NB4 (cell line): ENCODE measurements at regions not wholly inside any gene's neighbourhood (a gene's known extent, or its start where the extent isn't known, plus 50 kb on each side); places are given as distances from the start of the nearest gene placed in this dataset.

ENCODE experiments used
- CTCF ChIP-seq: IDR thresholded peaks from one replicate; pipeline ENCODE4 v1.5.1; 2012; ENCODE audit warnings: low read depth, low read length
- POLR2A ChIP-seq: IDR thresholded peaks from 2 replicates; pipeline ENCODE4 v1.6.1; 2011; ENCODE audit warnings: mild to moderate bottlenecking; ENCODE audit not compliant: insufficient read length; ENCODE audit errors: extremely low read depth
- TF ChIP-seq, protein P1 (sequence below): IDR thresholded peaks from 2 replicates; pipeline ENCODE4 v1.6.1; 2011; ENCODE audit warnings: low read depth, low read length

DNA sequence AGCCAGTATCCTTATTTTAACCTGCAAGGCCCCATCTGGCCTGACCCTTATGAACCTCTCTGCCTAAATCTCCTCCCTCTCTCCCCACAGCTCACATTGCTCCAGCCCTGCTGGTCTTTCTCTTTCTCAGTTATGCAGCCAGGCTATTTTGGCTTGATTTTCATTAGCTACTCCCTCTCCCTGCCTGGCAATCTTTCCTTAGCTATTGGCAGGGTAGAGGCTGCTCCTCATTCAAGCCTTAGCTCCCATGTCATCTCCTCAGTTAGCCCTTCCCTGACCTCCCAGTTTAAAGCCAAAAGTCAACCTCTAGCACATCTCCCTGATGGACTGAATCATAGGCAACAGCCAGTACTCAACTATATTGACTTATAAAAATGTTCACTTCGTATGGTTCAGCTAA lies 214.4 kb upstream of the CELF2 start:
- no peak for TF ChIP-seq CTCF
- no peak for TF ChIP-seq POLR2A
- TF ChIP-seq, protein P1, sequence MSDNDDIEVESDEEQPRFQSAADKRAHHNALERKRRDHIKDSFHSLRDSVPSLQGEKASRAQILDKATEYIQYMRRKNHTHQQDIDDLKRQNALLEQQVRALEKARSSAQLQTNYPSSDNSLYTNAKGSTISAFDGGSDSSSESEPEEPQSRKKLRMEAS, result no peak
